HL-60 (cell line): ENCODE measurements at regions not wholly inside any gene's neighbourhood (a gene's known extent, or its start where the extent isn't known, plus 50 kb on each side); places are given as distances from the start of the nearest gene placed in this dataset.

Experiments
- DNase-seq, 2 experiments: peaks; one replicate each; pipeline ENCODE4 v3.0.0-alpha.2; 2010 to 2020; ENCODE audit warnings: low read depth in 1 of 2, low spot score in 1 of 2
- H3K27ac ChIP-seq: fragments of 250-450 bp; sonication (Bioruptor Pico); replicated peaks from 2 replicates; pipeline ENCODE4 v1.5.1; 2020; ENCODE audit warnings: mild to moderate bottlenecking, moderate library complexity
- H3K27me3 ChIP-seq: fragments of 250-450 bp; sonication (Bioruptor Pico); 2 replicates; pipeline ENCODE4 v1.5.1; 2021; ENCODE audit warnings: mild to moderate bottlenecking, moderate library complexity; ENCODE audit not compliant: insufficient read depth, poor library complexity, severe bottlenecking
- H3K4me3 ChIP-seq: replicated peaks from 2 replicates; pipeline ENCODE4 v1.5.1; 2011; ENCODE audit warnings: mild to moderate bottlenecking, control low read depth, low read length; ENCODE audit not compliant: insufficient read depth
- GABPA ChIP-seq: IDR thresholded peaks from 2 replicates; pipeline ENCODE4 v1.6.1; 2012; ENCODE audit warnings: low read depth
- POLR2AphosphoS5 ChIP-seq: IDR thresholded peaks from 2 replicates; pipeline ENCODE4 v1.6.1; 2012; ENCODE audit warnings: low read depth
- SPI1 ChIP-seq: IDR thresholded peaks from 2 replicates; pipeline ENCODE4 v1.6.1; 2012; ENCODE audit warnings: low read depth, mild to moderate bottlenecking, borderline replicate concordance
- TF ChIP-seq, protein P1 (sequence below): IDR thresholded peaks from 2 replicates; pipeline ENCODE4 v1.6.1; 2012; ENCODE audit warnings: low read depth; ENCODE audit not compliant: insufficient replicate concordance
- TF ChIP-seq, protein P2 (sequence below): IDR thresholded peaks from one replicate; pipeline ENCODE4 v1.5.1; 2011; ENCODE audit warnings: low read length, control low read depth, inconsistent platforms; ENCODE audit not compliant: insufficient read depth

DNA sequence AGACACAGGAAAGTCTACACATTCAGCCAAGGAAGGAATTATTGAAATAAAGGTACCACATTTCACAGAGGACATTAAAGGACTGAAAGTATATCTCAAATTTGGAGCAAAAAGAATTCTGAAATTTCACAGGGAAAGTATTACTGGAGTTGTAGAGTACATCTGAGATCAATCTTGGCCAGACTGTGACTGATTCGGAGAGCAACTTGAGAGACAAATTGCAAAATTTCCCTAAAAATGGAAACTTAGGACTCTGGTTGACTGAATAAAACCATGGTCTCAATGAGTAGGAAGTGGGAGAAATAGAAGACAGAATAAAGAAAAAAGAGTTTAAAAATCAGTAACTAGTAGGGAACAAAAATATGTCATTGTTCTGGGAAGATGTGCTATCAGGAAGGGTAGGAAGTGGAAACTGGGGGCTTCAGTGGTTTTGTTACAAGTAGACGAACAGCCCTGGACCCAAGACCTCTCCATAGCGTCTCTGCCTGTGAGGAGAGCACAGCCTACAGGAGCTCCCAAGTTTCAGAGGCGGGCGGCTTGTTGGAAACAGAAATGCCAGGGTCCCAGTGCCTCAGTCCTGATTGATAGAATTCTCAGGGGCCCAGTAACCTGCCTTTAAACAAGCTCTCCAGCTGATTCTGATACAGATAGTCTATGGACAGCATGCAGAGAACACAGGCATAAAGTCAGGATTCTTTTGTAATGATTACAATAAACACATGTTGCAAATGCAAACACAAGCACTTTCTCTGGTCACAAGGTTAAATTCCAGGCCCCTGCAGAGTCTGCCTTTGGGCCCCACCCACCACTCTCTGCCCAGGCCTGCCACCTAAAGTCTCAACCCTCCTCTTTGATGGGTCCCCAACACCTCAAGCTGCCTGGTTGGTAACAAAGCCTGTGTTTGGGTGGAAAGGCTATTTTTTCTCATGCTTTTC is 63.1 kb downstream of the BBS10 start:
- no peak for TF ChIP-seq GABPA
- TF ChIP-seq SPI1, result no peak
- TF ChIP-seq, protein P1, sequence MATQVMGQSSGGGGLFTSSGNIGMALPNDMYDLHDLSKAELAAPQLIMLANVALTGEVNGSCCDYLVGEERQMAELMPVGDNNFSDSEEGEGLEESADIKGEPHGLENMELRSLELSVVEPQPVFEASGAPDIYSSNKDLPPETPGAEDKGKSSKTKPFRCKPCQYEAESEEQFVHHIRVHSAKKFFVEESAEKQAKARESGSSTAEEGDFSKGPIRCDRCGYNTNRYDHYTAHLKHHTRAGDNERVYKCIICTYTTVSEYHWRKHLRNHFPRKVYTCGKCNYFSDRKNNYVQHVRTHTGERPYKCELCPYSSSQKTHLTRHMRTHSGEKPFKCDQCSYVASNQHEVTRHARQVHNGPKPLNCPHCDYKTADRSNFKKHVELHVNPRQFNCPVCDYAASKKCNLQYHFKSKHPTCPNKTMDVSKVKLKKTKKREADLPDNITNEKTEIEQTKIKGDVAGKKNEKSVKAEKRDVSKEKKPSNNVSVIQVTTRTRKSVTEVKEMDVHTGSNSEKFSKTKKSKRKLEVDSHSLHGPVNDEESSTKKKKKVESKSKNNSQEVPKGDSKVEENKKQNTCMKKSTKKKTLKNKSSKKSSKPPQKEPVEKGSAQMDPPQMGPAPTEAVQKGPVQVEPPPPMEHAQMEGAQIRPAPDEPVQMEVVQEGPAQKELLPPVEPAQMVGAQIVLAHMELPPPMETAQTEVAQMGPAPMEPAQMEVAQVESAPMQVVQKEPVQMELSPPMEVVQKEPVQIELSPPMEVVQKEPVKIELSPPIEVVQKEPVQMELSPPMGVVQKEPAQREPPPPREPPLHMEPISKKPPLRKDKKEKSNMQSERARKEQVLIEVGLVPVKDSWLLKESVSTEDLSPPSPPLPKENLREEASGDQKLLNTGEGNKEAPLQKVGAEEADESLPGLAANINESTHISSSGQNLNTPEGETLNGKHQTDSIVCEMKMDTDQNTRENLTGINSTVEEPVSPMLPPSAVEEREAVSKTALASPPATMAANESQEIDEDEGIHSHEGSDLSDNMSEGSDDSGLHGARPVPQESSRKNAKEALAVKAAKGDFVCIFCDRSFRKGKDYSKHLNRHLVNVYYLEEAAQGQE, result no peak
- TF ChIP-seq, protein P2, sequence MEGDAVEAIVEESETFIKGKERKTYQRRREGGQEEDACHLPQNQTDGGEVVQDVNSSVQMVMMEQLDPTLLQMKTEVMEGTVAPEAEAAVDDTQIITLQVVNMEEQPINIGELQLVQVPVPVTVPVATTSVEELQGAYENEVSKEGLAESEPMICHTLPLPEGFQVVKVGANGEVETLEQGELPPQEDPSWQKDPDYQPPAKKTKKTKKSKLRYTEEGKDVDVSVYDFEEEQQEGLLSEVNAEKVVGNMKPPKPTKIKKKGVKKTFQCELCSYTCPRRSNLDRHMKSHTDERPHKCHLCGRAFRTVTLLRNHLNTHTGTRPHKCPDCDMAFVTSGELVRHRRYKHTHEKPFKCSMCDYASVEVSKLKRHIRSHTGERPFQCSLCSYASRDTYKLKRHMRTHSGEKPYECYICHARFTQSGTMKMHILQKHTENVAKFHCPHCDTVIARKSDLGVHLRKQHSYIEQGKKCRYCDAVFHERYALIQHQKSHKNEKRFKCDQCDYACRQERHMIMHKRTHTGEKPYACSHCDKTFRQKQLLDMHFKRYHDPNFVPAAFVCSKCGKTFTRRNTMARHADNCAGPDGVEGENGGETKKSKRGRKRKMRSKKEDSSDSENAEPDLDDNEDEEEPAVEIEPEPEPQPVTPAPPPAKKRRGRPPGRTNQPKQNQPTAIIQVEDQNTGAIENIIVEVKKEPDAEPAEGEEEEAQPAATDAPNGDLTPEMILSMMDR, result no peak
- no peak for TF ChIP-seq POLR2AphosphoS5
- Histone ChIP-seq H3K4me3 (no peak overlapping the region), H3K27ac (no peak overlapping the region), H3K27me3 (no peaks in the 10 kb centered on the region)
- no peak for DNase-seq

DNA sequence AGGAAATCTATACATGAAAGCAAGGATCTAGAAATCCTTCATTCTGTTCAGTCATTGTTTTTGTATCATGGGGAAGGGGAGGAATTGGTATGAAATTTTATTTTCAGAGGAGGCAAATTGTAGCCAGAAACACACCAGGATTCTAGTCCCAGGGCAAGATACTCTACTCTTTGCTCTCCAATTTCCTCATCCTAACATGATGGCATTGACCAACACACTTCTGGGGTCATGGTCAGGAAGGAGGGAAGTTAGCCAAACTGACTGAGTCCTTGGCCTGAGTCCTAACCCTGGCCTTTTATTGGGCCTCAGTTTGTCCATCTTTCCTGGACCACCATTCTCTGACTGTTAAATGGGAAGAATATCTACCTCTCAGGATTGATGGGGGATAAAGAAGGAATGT is 65.5 kb downstream of the BBS10 start:
- no peak overlapping the region for H3K4me3 ChIP-seq
- no peak for DNase-seq
- TF ChIP-seq SPI1, result no peak
- TF ChIP-seq, protein P1, result no peak
- TF ChIP-seq GABPA, result no peak
- TF ChIP-seq, protein P2, result no peak
- no peak for TF ChIP-seq POLR2AphosphoS5
- H3K27ac ChIP-seq, result no peak overlapping the region
- H3K27me3 ChIP-seq, result no peaks in the 10 kb centered on the region

DNA sequence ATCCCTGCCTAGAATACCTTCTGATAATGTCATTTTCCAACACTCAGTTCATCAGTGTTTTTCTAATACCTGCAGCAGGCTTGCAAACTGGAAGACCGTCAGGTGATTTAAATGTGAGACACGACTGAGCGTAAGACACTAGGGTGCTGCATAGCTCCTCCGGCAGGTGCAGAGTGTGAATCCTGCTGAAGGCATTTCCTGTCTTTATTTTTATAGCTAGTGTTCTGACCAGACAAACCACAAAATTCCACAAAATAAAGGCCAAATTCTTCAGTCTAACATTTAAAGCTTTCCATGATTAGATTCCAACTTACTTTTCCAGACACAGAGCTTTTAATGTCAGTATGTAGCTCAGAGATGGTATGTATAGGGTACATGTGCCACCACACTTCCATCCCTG is 70.7 kb downstream of the BBS10 start:
- no peak for TF ChIP-seq GABPA
- TF ChIP-seq, protein P2, result no peak
- no peak for DNase-seq

More for the DNA sequence above, 70.7 kb downstream of the BBS10 start:
- Histone ChIP-seq H3K27ac (no peak overlapping the region), H3K27me3 (no peaks in the 10 kb centered on the region), H3K4me3 (no peak overlapping the region)
